HG02571 (cell line): ENCODE measurements at regions not wholly inside any gene's neighbourhood (a gene's known extent, or its start where the extent isn't known, plus 50 kb on each side); places are given as distances from the start of the nearest gene placed in this dataset.
"Not testable (repeated sequence)": the region's sequence is repeated elsewhere in the genome, so short reads cannot be mapped to it uniquely, and the experiment has no call there.

Source experiments
- ATAC-seq: cut with Tn5 transposase; IDR thresholded peaks from one replicate; pipeline ENCODE4 v1.9.1; 2021; ENCODE audit warnings: mild to moderate bottlenecking, moderate library complexity; ENCODE audit not compliant: unreplicated experiment

- ATAC-seq: not testable (repeated sequence)
Observed at GRCh38 chr15:21357056-21357455, 83.2 kb downstream of the POTEB3 start.

GRCh38 chr15:21355944-21356343, 84.4 kb downstream of the POTEB3 start:
- not testable (repeated sequence) for ATAC-seq

GRCh38 chr15:21354597-21354996, 85.7 kb downstream of the POTEB3 start:
- not testable (repeated sequence) for ATAC-seq

DNA sequence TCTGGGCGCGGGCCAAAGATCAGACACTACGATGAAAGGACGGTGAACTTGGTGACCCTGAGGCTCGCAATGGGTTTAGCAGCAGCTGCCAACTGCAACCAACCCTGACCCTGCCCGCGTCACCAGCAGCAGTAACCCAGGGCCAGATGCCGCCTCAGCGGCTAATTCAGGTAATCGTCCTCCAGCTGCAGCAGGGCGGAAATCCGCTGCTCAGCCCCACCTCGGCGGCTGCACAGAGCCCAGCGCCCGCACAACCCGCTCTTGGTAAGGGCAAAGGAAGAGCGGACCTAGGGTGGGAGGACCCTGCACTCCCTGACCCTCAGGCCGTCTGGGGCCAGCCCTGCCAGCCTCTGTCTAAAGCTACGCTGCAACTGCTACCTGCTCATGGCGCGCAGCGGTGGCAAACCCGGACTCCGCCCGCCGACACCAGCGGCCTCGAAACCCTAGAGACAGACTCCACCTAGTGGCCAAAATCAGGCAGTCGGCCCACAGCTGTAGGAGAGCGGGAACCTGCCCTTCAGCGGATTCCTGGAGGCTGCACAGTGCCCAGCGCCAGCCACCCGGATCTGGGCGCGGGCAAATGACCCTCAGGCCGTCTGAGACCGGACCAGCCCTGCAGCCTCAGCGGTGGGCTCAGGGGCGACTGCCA, 87.5 kb downstream of the POTEB3 start:
- not testable (repeated sequence) for ATAC-seq

DNA sequence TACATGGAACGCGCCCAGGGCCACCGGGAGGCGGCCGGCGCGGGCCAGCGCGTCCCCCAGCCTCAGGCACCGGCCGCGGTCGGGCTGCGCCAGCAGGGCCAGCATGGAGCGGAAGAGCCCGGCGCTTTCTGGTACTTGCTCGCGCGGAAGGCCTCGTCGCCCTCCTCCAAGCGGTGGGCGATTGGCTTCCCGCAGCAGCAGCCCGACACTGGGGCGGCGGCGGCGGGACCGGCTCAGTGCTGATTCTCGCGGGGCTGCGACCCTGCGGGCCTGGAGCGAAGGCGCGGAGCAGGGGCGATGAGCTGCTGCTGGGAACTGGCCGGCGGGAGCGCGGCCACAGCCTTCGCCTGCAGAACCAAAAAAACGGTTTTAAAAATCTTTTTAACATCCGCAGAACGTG, 95.3 kb downstream of the POTEB3 start:
- not testable (repeated sequence) for ATAC-seq

DNA sequence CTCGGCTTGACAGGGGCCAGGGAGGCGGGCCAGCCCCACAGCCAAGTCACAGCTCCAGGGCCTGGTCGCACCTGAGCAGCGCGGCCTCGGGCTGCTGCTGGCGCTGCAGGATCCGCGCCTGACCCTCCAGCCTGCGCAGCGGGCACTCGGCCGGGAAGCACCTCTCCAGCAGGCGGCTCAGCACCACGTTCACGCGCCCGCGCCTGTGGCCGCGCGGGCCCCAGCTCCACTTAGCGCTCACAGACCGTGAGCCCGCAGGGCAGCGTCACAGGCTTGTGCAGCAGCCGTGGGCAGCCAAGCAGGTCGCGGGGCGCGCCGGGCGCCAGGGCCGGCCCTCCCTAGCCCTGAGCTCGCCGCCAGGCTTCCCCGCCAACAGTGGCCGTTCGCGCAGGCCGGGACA, 95.8 kb downstream of the POTEB3 start:
- ATAC-seq: not testable (repeated sequence)

GRCh38 chr15:21337028-21337427, 103.3 kb downstream of the POTEB3 start:
- ATAC-seq: not testable (repeated sequence)

- not testable (repeated sequence) for ATAC-seq
Observed at GRCh38 chr15:21324720-21325460, 115.4 kb downstream of the POTEB3 start.

- peak; percentile 43 for ATAC-seq
Observed at GRCh38 chr15:21284353-21284752, 155.9 kb downstream of the POTEB3 start.

DNA sequence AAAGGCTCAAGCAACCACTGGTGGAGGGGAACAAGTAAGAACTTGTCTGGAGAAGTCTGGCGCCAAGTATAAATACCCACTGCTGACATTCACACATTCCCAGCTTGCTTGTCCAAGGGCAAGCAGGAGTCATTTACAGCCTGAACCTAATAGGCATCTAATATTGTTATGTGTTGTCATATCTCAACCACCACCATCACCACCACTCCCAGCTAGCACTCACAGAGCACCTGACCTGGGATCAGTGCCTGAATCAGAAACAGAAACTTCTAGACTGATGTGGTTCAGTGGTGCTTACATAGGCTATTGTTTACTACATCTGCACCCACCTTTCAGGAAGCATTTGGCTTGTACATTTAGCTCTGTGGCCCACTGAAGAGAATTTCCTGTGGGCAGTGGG, 157.1 kb downstream of the POTEB3 start:
- peak; percentile 86 for ATAC-seq

GRCh38 chr15:21280272-21280671, 160.0 kb downstream of the POTEB3 start:
- not testable (repeated sequence) for ATAC-seq

- ATAC-seq: not testable (repeated sequence)
Observed at GRCh38 chr15:21272176-21272982, 167.9 kb downstream of the POTEB3 start.

DNA sequence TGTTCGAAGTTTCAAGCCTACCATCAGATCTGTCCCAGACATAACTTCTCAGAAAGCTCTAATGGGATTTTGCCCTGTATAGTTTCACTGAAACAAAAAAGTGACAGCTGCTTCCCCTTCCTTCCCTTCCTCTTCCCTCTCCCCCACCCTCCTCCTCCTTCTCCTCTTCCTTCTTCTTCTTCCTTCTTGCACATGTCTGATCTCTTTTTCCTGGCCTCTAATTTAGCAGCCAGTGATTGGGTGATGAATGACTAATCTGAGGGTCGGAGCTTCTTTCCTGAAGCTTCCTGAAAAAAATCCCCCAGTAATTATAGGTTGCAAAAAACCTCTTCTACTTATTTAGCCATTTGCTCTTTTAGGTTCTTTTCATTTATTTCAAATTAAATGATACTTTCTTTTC, 168.7 kb downstream of the POTEB3 start:
- ATAC-seq: no peak

DNA sequence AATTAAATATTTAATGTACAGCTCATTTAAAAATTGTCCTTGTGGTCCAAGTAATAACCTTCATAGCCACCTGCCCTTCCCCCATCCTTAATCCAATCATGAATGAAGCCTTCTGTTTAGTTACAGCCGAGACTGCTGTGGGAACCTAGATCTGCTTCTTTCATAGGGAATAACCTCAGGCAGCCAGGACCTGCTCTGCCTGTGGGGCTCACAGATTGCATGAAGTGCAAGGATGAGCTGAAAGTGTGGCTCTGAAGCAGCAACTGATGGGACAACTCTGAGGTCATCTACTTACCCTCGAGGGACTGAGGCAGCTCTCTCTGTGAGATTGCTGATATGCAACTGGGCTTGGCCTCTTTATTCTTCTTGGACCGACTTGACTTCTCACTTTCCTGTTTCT, 169.8 kb downstream of the POTEB3 start:
- no peak for ATAC-seq

- not testable (repeated sequence) for ATAC-seq
Observed at GRCh38 chr15:21269673-21270072, 170.6 kb downstream of the POTEB3 start.

GRCh38 chr15:21269121-21269520, 171.2 kb downstream of the POTEB3 start:
- no peak for ATAC-seq

- ATAC-seq: no peak
Observed at GRCh38 chr15:21268436-21268940, 171.8 kb downstream of the POTEB3 start.

- no peak for ATAC-seq
Observed at GRCh38 chr15:21267671-21268395, 172.5 kb downstream of the POTEB3 start.

- no peak for ATAC-seq
Observed at GRCh38 chr15:21267226-21267625, 173.1 kb downstream of the POTEB3 start.

- ATAC-seq: not testable (repeated sequence)
Observed at GRCh38 chr15:21265628-21266027, 174.7 kb downstream of the POTEB3 start.
